ENCODE measurements at regions not wholly inside any gene's neighbourhood (a gene's known extent, or its start where the extent isn't known, plus 50 kb on each side); places are given as distances from the start of the nearest gene placed in this dataset.

GRCh38 chr12:42886160-42886559 lies 296.6 kb upstream of the PRICKLE1 start:
- dilution Hi-C loops (cut with MboI; ENCODE audit: extremely low pct_ligation_motif_present, low sequenced_read_pairs), result no loop called here
- H3K36me3 ChIP-seq (ENCODE audit: control insufficient read depth in 2 of 2, extremely low read depth in 1 of 2, insufficient read depth in 2 of 2, low read length in 2 of 2), result no peaks in the 10 kb centered on the region
- FAIRE-seq, result no peak
- H4K20me1 ChIP-seq (replicated peaks; ENCODE audit: control insufficient read depth, extremely low read depth, insufficient read depth, low read length), result no peaks in the 10 kb centered on the region
- no peak overlapping the region for H3K27ac ChIP-seq (ENCODE audit: insufficient read depth, low read depth, low read length)
- no peaks in the 10 kb centered on the region for H3K27me3 ChIP-seq (ENCODE audit: control insufficient read depth in 2 of 2, insufficient read depth in 2 of 2, low read length in 2 of 2)
- ChIA-PET POLR2A (no interaction called here), CTCF (no interaction called here)
- no peak for DNase-seq (ENCODE audit: low read depth, low spot score)
- TF ChIP-seq EZH2 (IDR thresholded peaks at IDR 0.05; ENCODE audit: borderline replicate concordance, low read depth, low read length, severe bottlenecking), result no peak
- TF ChIP-seq MYC (IDR thresholded peaks at IDR 0.05; ENCODE audit: low read depth, low read length), result no peak
- no peak for TF ChIP-seq POLR2AphosphoS5 (IDR thresholded peaks at IDR 0.05; ENCODE audit: insufficient read depth, low read depth, low read length)
- TF ChIP-seq POLR2A (IDR thresholded peaks at IDR 0.05; ENCODE audit: low read depth, low read length), result no peak
- TF ChIP-seq MAX (IDR thresholded peaks at IDR 0.05; ENCODE audit: insufficient read depth, insufficient read length), result no peak
- TF ChIP-seq FOS (IDR thresholded peaks at IDR 0.05; ENCODE audit: borderline replicate concordance, insufficient read depth, low read length), result no peak
- H3K4me1 ChIP-seq (ENCODE audit: control insufficient read depth, extremely low read depth, insufficient read depth, low read length), result no peaks in the 10 kb centered on the region
- no peak overlapping the region for H3K4me3 ChIP-seq (replicated peaks in 1 of 3; ENCODE audit: insufficient read depth in 1 of 3, low read depth in 1 of 3, low read length in 3 of 3)
- H3K9me1 ChIP-seq (replicated peaks; ENCODE audit: control insufficient read depth, extremely low read depth, insufficient read depth, low read length), result no peaks in the 10 kb centered on the region
- H3K9me3 ChIP-seq (replicated peaks; ENCODE audit: control insufficient read depth, insufficient read depth, low read length), result no peaks in the 10 kb centered on the region
- intact Hi-C loops (cut with micrococcal nuclease), result no loop called here
- no peak overlapping the region for H3K9ac ChIP-seq (replicated peaks; ENCODE audit: extremely low read depth, insufficient read depth, low read length)
- H2AFZ ChIP-seq (ENCODE audit: low read depth, low read length), result no peak overlapping the region
- no TSS peak for BruUV-seq (replicated peaks)
- H3K79me2 ChIP-seq (ENCODE audit: control insufficient read depth, insufficient read depth, low read length), result no peaks in the 10 kb centered on the region
- H3K4me2 ChIP-seq (ENCODE audit: insufficient read depth, low read length), result no peak overlapping the region

GRCh38 chr12:42885677-42886076 lies 296.1 kb upstream of the PRICKLE1 start:
- no peaks in the 10 kb centered on the region for H3K4me1 ChIP-seq (ENCODE audit: control insufficient read depth, extremely low read depth, insufficient read depth, low read length)
- no peak overlapping the region for H3K4me3 ChIP-seq (replicated peaks in 1 of 3; ENCODE audit: insufficient read depth in 1 of 3, low read depth in 1 of 3, low read length in 3 of 3)
- H3K9me1 ChIP-seq (replicated peaks; ENCODE audit: control insufficient read depth, extremely low read depth, insufficient read depth, low read length), result no peaks in the 10 kb centered on the region
- TF ChIP-seq FOS (IDR thresholded peaks at IDR 0.05; ENCODE audit: borderline replicate concordance, insufficient read depth, low read length) (no peak), GATA2 (IDR thresholded peaks at IDR 0.05; ENCODE audit: insufficient read depth, insufficient read length, low read depth, low read length) (no peak), CTCF (IDR thresholded peaks at IDR 0.05; ENCODE audit: extremely low read depth in 1 of 2, insufficient read depth in 1 of 2, low read depth in 1 of 2, low read length in 2 of 2) (no peak), MAX (IDR thresholded peaks at IDR 0.05; ENCODE audit: insufficient read depth, insufficient read length) (no peak), POLR2A (IDR thresholded peaks at IDR 0.05; ENCODE audit: low read depth, low read length) (no peak), JUN (IDR thresholded peaks at IDR 0.05; ENCODE audit: borderline replicate concordance, insufficient read depth, insufficient read length, low read depth) (no peak), MYC (IDR thresholded peaks at IDR 0.05; ENCODE audit: low read depth, low read length) (no peak), POLR2AphosphoS5 (IDR thresholded peaks at IDR 0.05; ENCODE audit: insufficient read depth, low read depth, low read length) (no peak), EZH2 (IDR thresholded peaks at IDR 0.05; ENCODE audit: borderline replicate concordance, low read depth, low read length, severe bottlenecking) (no peak)
- FAIRE-seq (no peak), DNase-seq (ENCODE audit: low read depth, low spot score) (no peak)
- ChIA-PET POLR2A (no interaction called here), CTCF (no interaction called here)
- no peak overlapping the region for H2AFZ ChIP-seq (ENCODE audit: low read depth, low read length)
- H3K9me3 ChIP-seq (replicated peaks; ENCODE audit: control insufficient read depth, insufficient read depth, low read length), result no peaks in the 10 kb centered on the region
- H4K20me1 ChIP-seq (replicated peaks; ENCODE audit: control insufficient read depth, extremely low read depth, insufficient read depth, low read length), result no peaks in the 10 kb centered on the region
- no peaks in the 10 kb centered on the region for H3K79me2 ChIP-seq (ENCODE audit: control insufficient read depth, insufficient read depth, low read length)
- no peaks in the 10 kb centered on the region for H3K36me3 ChIP-seq (ENCODE audit: control insufficient read depth in 2 of 2, extremely low read depth in 1 of 2, insufficient read depth in 2 of 2, low read length in 2 of 2)
- no peak overlapping the region for H3K4me2 ChIP-seq (ENCODE audit: insufficient read depth, low read length)
- BruUV-seq (replicated peaks), result no TSS peak
- H3K27me3 ChIP-seq (ENCODE audit: control insufficient read depth in 2 of 2, insufficient read depth in 2 of 2, low read length in 2 of 2), result no peaks in the 10 kb centered on the region
- H3K9ac ChIP-seq (replicated peaks; ENCODE audit: extremely low read depth, insufficient read depth, low read length), result no peak overlapping the region
- dilution Hi-C loops (cut with MboI; ENCODE audit: extremely low pct_ligation_motif_present, low sequenced_read_pairs) (no loop called here), intact Hi-C loops (cut with micrococcal nuclease) (no loop called here)
- no peak overlapping the region for H3K27ac ChIP-seq (ENCODE audit: insufficient read depth, low read depth, low read length)

Data from endothelial cell of umbilical vein (primary cell).